Motor neuron (in vitro differentiated cells): ENCODE measurements at regions not wholly inside any gene's neighbourhood (a gene's known extent, or its start where the extent isn't known, plus 50 kb on each side); places are given as distances from the start of the nearest gene placed in this dataset.
"Not testable (repeated sequence)": the region's sequence is repeated elsewhere in the genome, so short reads cannot be mapped to it uniquely, and the experiment has no call there.

ENCODE experiments used
- ATAC-seq, 8 experiments: fragments of 200-7000 bp; cut with Tn5 transposase; replicated peaks in 6 of 8; 2 replicates each; pipeline ENCODE4 v1.8.0; 2021; ENCODE audit warnings: mild to moderate bottlenecking in 8 of 8, moderate library complexity in 8 of 8
- H3K27ac ChIP-seq, 2 donors: fragments of 250-450 bp; sonication (Bioruptor Pico); 2 replicates each; pipeline ENCODE4 v1.9.0; 2021; ENCODE audit warnings: antibody characterized with exemption in 2 of 2, mild to moderate bottlenecking in 2 of 2, moderate library complexity in 1 of 2
- H3K4me1 ChIP-seq, 2 donors: fragments of 250-450 bp; sonication (Bioruptor Pico); replicated peaks in 1 of 2; 2 replicates each; pipeline ENCODE4 v1.6.1; 2021; ENCODE audit warnings: antibody characterized with exemption in 2 of 2, mild to moderate bottlenecking in 2 of 2, moderate library complexity in 1 of 2
- H3K4me3 ChIP-seq, 5 donors: fragments of 250-450 bp; sonication (Bioruptor Pico); 2 replicates each; pipeline ENCODE4 v1.9.0; 2021; ENCODE audit warnings: antibody characterized with exemption in 5 of 5, mild to moderate bottlenecking in 5 of 5, moderate library complexity in 4 of 5
- whole genome bisulfite sequencing, 10 experiments: fragments of 450-650 bp; shearing (Covaris generic); methylation state at CpG; one replicate each; pipeline ENCODE4 v1.0.0; 2022; 5-methylcytosine and 5-hydroxymethylcytosine counted together
- in situ Hi-C, 9 experiments: fragments of 400-800 bp; cut with MboI; loops; one replicate each; pipeline ENCODE4 v1.15.0; 2021; ENCODE audit warnings: low sequenced_read_pairs in 9 of 9, low pct_unique_long_range_greater_than_20kb in 2 of 9; ENCODE audit not compliant: unreplicated experiment in 9 of 9

- in situ Hi-C loops, result no loop called here
- WGBS, 10 experiments, result 11 to 94% (median 64%) methylated on average over 1 to 4 of the region's 4 CpGs
- ATAC-seq, result peak in 2 of 8 experiments; percentile 99
Measured at GRCh38 chr12:30345744-30346471, 349.8 kb downstream of the IPO8 start.

DNA sequence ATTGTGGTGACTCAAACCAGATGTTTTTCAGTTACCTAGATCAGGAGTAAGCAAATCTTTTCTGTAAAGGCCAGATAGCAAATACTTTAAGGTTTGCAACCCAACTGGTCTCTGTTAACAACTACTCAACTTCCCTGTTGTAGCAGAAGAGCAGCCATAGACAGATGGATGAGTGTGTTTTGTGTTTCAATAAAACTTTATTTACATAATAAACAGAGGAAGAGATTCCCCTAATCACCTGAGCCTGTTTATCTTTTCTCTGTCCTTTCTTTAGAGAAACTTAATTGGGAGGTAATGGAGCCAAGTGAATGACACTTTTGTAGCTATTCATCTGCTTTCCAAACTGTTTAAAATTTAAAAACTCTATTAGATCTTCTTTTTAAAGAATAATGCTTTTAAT is 365.1 kb downstream of the IPO8 start:
- Histone ChIP-seq H3K4me1 (no peaks in the 10 kb centered on the region), H3K4me3 (no peak overlapping the region), H3K27ac (no peak overlapping the region)
- ATAC-seq, result no peak
- in situ Hi-C loops, result no loop called here

More at GRCh38 chr12:30345744-30346471, 349.8 kb downstream of the IPO8 start:
- Histone ChIP-seq H3K4me1 (no peaks in the 10 kb centered on the region), H3K4me3 (no peak overlapping the region), H3K27ac (no peak overlapping the region)

GRCh38 chr12:30329281-30329680 is 366.4 kb downstream of the IPO8 start:
- Histone ChIP-seq H3K4me3 (no peak overlapping the region), H3K4me1 (no peaks in the 10 kb centered on the region), H3K27ac (no peak overlapping the region)
- WGBS, 10 experiments, result 0 to 100% (median 85%) methylated on average over 1 to 2 of the region's 2 CpGs
- in situ Hi-C loops, result no loop called here
- ATAC-seq, result no peak

DNA sequence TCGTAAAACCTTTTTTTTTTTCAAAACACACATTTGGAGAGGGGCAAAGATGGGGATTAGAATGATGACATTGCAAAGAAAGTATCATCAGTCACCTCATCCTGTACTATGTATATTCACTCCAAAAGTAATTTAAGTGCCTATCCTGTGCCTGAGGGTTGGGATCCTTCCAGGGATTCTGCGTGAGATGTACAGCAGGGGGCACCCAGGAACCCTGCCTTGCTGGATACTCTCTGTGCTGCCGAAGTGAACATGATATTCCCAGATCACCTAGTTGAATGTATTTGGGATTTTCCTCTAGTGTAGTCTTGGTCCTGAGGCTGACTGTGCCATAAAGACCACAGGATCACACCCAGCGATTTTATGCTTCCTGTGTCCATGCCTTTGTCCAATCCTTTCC is 372.7 kb downstream of the IPO8 start:
- Histone ChIP-seq H3K4me1 (no peaks in the 10 kb centered on the region), H3K4me3 (no peak overlapping the region), H3K27ac (no peak overlapping the region)
- in situ Hi-C loops, result no loop called here
- WGBS, 10 experiments, result 0 to 100% (median 72%) methylated on average over 1 to 4 of the region's 4 CpGs; no CpG with 5 or more reads in 5 of the 10 experiments
- ATAC-seq, result no peak

DNA sequence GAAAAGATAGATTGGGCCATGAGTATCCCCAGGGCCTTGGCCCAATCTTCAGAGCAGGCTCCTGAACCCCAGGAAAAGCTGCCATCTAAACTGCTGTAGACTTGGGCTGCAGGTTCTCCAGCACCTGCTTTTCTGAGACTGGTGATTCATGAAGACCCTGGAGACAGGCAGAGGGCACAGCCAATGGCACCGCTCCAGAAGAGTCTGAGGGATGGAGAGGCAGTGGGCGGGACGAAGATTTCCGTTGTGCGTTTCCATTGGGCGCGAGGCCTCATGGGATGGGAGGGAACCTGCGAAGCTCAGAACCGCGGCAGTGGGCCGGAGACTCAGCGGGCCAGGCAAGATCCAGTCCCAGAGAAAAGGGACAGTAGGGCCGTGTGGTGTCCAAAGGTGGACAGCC is 375.1 kb downstream of the IPO8 start:
- Histone ChIP-seq H3K4me3 (no peak overlapping the region), H3K27ac (no peak overlapping the region), H3K4me1 (no peaks in the 10 kb centered on the region)
- no peak for ATAC-seq
- 50 to 98% (median 93%) methylated on average over 4 to 9 of the region's 13 CpGs; no CpG with 5 or more reads in 4 of the 10 experiments for WGBS, 10 experiments
- in situ Hi-C loops, result no loop called here

- ATAC-seq, result no peak
- WGBS, 10 experiments, result 5 to 80% (median 44%) methylated on average over 1 to 4 of the region's 5 CpGs; no CpG with 5 or more reads in 2 of the 10 experiments
- Histone ChIP-seq H3K27ac (no peak overlapping the region), H3K4me3 (no peak overlapping the region), H3K4me1 (no peaks in the 10 kb centered on the region)
- in situ Hi-C loops, result no loop called here
Measured at GRCh38 chr12:30314506-30315100, 381.1 kb downstream of the IPO8 start.

GRCh38 chr12:30308010-30308717 is 387.5 kb downstream of the IPO8 start:
- in situ Hi-C loops, result no loop called here
- no peak overlapping the region for H3K27ac ChIP-seq
- WGBS, 10 experiments, result 19 to 90% (median 67%) methylated on average over 1 to 4 of the region's 4 CpGs; no CpG with 5 or more reads in 1 of the 10 experiments
- ATAC-seq, result no peak
- H3K4me1 ChIP-seq, result no peaks in the 10 kb centered on the region
- H3K4me3 ChIP-seq, result no peak overlapping the region

DNA sequence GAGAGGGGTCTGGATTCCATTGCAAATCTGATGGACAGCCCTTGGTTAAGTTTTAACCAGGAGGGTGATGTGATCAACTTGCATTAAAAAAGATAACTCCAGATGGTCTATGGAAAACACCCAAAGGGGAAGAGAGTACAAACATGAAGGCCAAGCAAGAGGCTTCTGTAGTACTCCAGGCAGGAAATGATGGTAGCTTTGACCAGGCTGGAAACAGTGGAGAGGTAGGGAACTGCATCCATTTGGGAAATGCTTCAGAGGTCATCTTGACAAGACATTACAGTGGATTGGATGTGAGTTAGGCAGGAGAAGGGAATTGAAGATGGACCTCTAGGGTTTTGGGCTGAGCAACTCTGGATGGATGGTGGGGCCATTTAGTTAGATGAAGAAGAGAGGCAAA is 391.1 kb downstream of the IPO8 start:
- in situ Hi-C loops, result no loop called here
- ATAC-seq, result no peak
- H3K27ac ChIP-seq, result no peak overlapping the region
- H3K4me3 ChIP-seq, result no peak overlapping the region
- H3K4me1 ChIP-seq, result no peaks in the 10 kb centered on the region

DNA sequence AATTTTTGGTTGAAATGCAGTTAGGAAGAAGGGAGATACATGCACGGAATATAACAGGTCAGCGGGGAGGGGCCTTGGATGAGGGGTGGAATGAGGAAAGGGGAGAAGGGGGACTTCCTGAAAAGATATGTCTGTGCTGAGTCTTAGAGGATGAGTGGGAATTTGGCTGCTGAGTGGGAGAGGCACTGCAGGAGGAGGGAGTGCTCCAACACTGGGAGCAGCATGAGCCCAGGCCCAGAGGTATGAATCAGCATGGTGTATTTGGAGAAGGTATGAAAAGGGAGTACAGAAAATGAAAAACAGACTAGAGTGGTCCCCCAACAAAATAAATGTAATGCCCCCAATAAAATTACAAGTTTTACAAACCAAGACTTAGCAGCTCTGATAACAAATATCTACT is 394.4 kb downstream of the IPO8 start:
- in situ Hi-C loops, result no loop called here
- Histone ChIP-seq H3K27ac (no peak overlapping the region), H3K4me1 (peaks cover 0 to 2% of the 10 kb centered on the region in 2 donors), H3K4me3 (no peak overlapping the region)
- 80% methylated on average over 1 of the region's 2 CpGs; no CpG with 5 or more reads in 9 of the 10 experiments for WGBS, 10 experiments
- no peak for ATAC-seq

GRCh38 chr12:30296486-30296885 is 399.2 kb downstream of the IPO8 start:
- WGBS, 10 experiments, result 53 to 100% (median 73%) methylated on average over 3 to 7 of the region's 8 CpGs; no CpG with 5 or more reads in 5 of the 10 experiments
- Histone ChIP-seq H3K27ac (peak overlapping the region in 1 of 2 donors; percentile 57), H3K4me1 (peaks cover 0 to 4% of the 10 kb centered on the region in 2 donors), H3K4me3 (no peak overlapping the region)
- in situ Hi-C loops, result loop anchor here in 1 of 9 experiments (25.0 kb wide), 1 partner anchor 759 kb away; no protein-coding TSS in a partner anchor
- ATAC-seq, result peak in 5 of 8 experiments; percentile 53 to 97 (median 66)

GRCh38 chr12:30286345-30286926 is 409.2 kb downstream of the IPO8 start:
- H3K4me3 ChIP-seq, result no peak overlapping the region
- 0 to 100% (median 71%) methylated on average over 1 of the region's 1 CpG; no CpG with 5 or more reads in 5 of the 10 experiments for WGBS, 10 experiments
- ATAC-seq, result peak in 4 of 8 experiments; percentile 53 to 71 (median 57)
- H3K27ac ChIP-seq, result no peak overlapping the region
- H3K4me1 ChIP-seq, result no peaks in the 10 kb centered on the region
- in situ Hi-C loops, result loop anchor here in 1 of 9 experiments (25.0 kb wide), 1 partner anchor 749 kb away; no protein-coding TSS in a partner anchor

DNA sequence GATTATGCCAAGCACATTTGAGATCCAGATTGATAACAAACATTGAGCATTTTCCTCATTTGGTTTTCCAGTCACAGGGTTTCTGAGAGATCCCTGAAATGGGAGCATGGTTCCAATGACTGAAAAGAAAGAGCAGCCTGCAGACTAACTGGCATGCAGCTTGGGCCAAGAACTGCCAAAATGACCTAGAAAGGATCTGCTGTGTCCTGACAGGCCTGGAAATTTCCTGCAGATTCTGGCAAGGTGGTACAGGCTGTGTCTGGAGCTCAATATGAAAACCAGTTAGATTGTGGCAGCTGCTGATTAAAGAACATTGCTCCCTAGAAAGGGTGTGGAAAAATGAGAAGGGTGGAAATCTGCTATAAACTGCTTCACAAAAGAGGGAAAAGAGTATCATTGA is 417.3 kb downstream of the IPO8 start:
- H3K27ac ChIP-seq, result no peak overlapping the region
- H3K4me1 ChIP-seq, result no peaks in the 10 kb centered on the region
- H3K4me3 ChIP-seq, result no peak overlapping the region
- no peak for ATAC-seq
- in situ Hi-C loops, result loop anchor here in 1 of 9 experiments (25.0 kb wide), 1 partner anchor 741 kb away; no protein-coding TSS in a partner anchor

DNA sequence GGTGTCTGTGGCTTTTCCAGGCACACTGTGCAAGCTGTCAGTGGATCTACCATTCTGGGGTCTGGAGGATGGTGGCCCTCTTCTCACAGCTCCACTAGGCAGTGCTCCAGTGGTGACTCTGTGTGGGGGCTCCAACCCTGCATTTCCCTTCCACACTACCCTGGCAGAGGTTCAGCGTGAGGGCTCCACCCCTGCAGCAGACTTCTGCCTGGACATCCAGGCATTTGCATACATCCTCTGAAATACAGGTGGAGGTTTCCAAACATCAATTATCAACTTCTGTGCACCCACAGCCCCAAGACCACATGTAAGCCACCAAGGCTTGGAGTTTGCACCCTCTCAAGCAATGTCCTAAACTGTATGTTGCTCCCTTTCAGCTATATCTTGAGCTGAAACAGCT is 423.2 kb downstream of the IPO8 start:
- ATAC-seq, H3K27ac ChIP-seq, H3K4me3 ChIP-seq, H3K4me1 ChIP-seq, in situ Hi-C loops: not testable (repeated sequence)
- WGBS, 10 experiments, result 100% methylated on average over 1 of the region's 1 CpG; no CpG with 5 or more reads in 9 of the 10 experiments
